ENCODE measurements at regions not wholly inside any gene's neighbourhood (a gene's known extent, or its start where the extent isn't known, plus 50 kb on each side); places are given as distances from the start of the nearest gene placed in this dataset.
"Not testable (repeated sequence)": the region's sequence is repeated elsewhere in the genome, so short reads cannot be mapped to it uniquely, and the experiment has no call there.

GRCh38 chr21:17048974-17049373 is 463.9 kb upstream of the CXADR start:
- DNase-seq (ENCODE audit: low spot score), result no peak

GRCh38 chr21:17050156-17050555 is 462.7 kb upstream of the CXADR start:
- DNase-seq (ENCODE audit: low spot score), result no peak

- no peak for DNase-seq (ENCODE audit: low spot score)
Measured at GRCh38 chr21:17050646-17051045, 462.2 kb upstream of the CXADR start.

GRCh38 chr21:17051054-17051453 is 461.8 kb upstream of the CXADR start:
- DNase-seq (ENCODE audit: low spot score), result no peak

- no peak for DNase-seq (ENCODE audit: low spot score)
Measured at GRCh38 chr21:17053321-17053720, 459.5 kb upstream of the CXADR start.

- DNase-seq (ENCODE audit: low spot score), result no peak
Measured at GRCh38 chr21:17059936-17060335, 452.9 kb upstream of the CXADR start.

- no peak for DNase-seq (ENCODE audit: low spot score)
Measured at GRCh38 chr21:17066006-17066405, 446.8 kb upstream of the CXADR start.

GRCh38 chr21:17071093-17071492 is 441.8 kb upstream of the CXADR start:
- DNase-seq (ENCODE audit: low spot score), result no peak

- no peak for DNase-seq (ENCODE audit: low spot score)
Measured at GRCh38 chr21:17081193-17081592, 431.6 kb upstream of the CXADR start.

GRCh38 chr21:17082843-17083483 is 429.9 kb upstream of the CXADR start:
- DNase-seq (ENCODE audit: low spot score), result no peak

- DNase-seq (ENCODE audit: low spot score), result no peak
Measured at GRCh38 chr21:17085707-17086106, 427.1 kb upstream of the CXADR start.

- DNase-seq (ENCODE audit: low spot score), result no peak
Measured at GRCh38 chr21:17088500-17088899, 424.3 kb upstream of the CXADR start.

GRCh38 chr21:17089091-17089491 is 423.8 kb upstream of the CXADR start:
- DNase-seq (ENCODE audit: low spot score), result no peak

GRCh38 chr21:17101696-17102095 is 411.1 kb upstream of the CXADR start:
- no peak for DNase-seq (ENCODE audit: low spot score)

- DNase-seq (ENCODE audit: low spot score), result no peak
Measured at GRCh38 chr21:17105932-17106331, 406.9 kb upstream of the CXADR start.

GRCh38 chr21:17114045-17114444 is 398.8 kb upstream of the CXADR start:
- DNase-seq (ENCODE audit: low spot score), result no peak

GRCh38 chr21:17118638-17119384 is 394.0 kb upstream of the CXADR start:
- no peak for DNase-seq (ENCODE audit: low spot score)

GRCh38 chr21:17119466-17120297 is 393.2 kb upstream of the CXADR start:
- no peak for DNase-seq (ENCODE audit: low spot score)

- DNase-seq (ENCODE audit: low spot score), result not testable (repeated sequence)
Measured at GRCh38 chr21:17127395-17127794, 385.4 kb upstream of the CXADR start.

- no peak for DNase-seq (ENCODE audit: low spot score)
Measured at GRCh38 chr21:17128132-17128531, 384.7 kb upstream of the CXADR start.

GRCh38 chr21:17139159-17139558 is 373.7 kb upstream of the CXADR start:
- not testable (repeated sequence) for DNase-seq (ENCODE audit: low spot score)

GRCh38 chr21:17139696-17140095 is 373.1 kb upstream of the CXADR start:
- DNase-seq (ENCODE audit: low spot score), result no peak

GRCh38 chr21:17146426-17146825 is 366.4 kb upstream of the CXADR start:
- DNase-seq (ENCODE audit: low spot score), result no peak
